BE2C (cell line): ENCODE measurements at regions not wholly inside any gene's neighbourhood (a gene's known extent, or its start where the extent isn't known, plus 50 kb on each side); places are given as distances from the start of the nearest gene placed in this dataset.

Experiments
- DNase-seq: peaks from one replicate; pipeline ENCODE4 v3.0.0-alpha.2; 2020
- H3K27me3 ChIP-seq: fragments of 250-450 bp; sonication (Bioruptor Pico); 2 replicates; pipeline ENCODE4 v1.5.1; 2020; ENCODE audit warnings: mild to moderate bottlenecking
- H3K36me3 ChIP-seq: fragments of 250-450 bp; sonication (Bioruptor Pico); 2 replicates; pipeline ENCODE4 v1.5.1; 2020; ENCODE audit warnings: mild to moderate bottlenecking
- H3K4me1 ChIP-seq: fragments of 250-450 bp; sonication (Bioruptor Pico); 2 replicates; pipeline ENCODE4 v1.5.1; 2020
- H3K4me3 ChIP-seq: 2 replicates; pipeline ENCODE4 v1.5.1; 2011; ENCODE audit warnings: low read depth, low read length
- H3K9me3 ChIP-seq: fragments of 250-450 bp; sonication (Bioruptor Pico); 2 replicates; pipeline ENCODE4 v1.5.1; 2020
- TF ChIP-seq, protein P1 (sequence below): IDR thresholded peaks from 2 replicates; pipeline ENCODE4 v1.5.1; 2012; ENCODE audit warnings: mild to moderate bottlenecking, low read depth, low read length

DNA sequence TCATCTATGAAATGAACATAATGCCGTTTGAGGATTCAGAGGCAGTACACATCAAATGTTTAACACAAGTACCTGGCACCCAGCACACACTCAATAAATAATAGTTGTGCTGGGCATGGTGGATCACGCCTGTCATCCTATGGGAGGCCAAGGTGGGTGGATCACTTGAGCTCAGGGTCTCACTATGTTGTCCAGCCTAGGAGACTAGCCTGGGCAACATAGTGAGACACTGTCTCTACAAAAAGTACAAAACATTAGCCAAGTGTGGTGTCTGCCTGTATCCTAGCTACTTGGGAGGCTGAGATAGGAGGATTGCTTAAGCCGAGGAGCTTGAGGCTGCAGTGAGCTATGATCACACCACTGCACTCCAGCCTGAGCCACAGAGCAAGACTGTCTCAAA is 98.1 kb upstream of the SALL4 start:
- Histone ChIP-seq H3K4me3 (no peak overlapping the region), H3K36me3 (no peaks in the 10 kb centered on the region), H3K27me3 (no peaks in the 10 kb centered on the region), H3K9me3 (no peaks in the 10 kb centered on the region), H3K4me1 (no peaks in the 10 kb centered on the region)
- TF ChIP-seq, protein P1, sequence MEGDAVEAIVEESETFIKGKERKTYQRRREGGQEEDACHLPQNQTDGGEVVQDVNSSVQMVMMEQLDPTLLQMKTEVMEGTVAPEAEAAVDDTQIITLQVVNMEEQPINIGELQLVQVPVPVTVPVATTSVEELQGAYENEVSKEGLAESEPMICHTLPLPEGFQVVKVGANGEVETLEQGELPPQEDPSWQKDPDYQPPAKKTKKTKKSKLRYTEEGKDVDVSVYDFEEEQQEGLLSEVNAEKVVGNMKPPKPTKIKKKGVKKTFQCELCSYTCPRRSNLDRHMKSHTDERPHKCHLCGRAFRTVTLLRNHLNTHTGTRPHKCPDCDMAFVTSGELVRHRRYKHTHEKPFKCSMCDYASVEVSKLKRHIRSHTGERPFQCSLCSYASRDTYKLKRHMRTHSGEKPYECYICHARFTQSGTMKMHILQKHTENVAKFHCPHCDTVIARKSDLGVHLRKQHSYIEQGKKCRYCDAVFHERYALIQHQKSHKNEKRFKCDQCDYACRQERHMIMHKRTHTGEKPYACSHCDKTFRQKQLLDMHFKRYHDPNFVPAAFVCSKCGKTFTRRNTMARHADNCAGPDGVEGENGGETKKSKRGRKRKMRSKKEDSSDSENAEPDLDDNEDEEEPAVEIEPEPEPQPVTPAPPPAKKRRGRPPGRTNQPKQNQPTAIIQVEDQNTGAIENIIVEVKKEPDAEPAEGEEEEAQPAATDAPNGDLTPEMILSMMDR = no peak
- DNase-seq = no peak

- H3K36me3 ChIP-seq = no peaks in the 10 kb centered on the region
- no peaks in the 10 kb centered on the region for H3K27me3 ChIP-seq
- TF ChIP-seq, protein P1 = no peak
- no peak for DNase-seq
- H3K4me1 ChIP-seq = no peaks in the 10 kb centered on the region
- H3K4me3 ChIP-seq = no peak overlapping the region
- no peaks in the 10 kb centered on the region for H3K9me3 ChIP-seq
Observed at GRCh38 chr20:51899674-51900073, 97.4 kb upstream of the SALL4 start.

GRCh38 chr20:51898788-51899187 is 96.5 kb upstream of the SALL4 start:
- no peaks in the 10 kb centered on the region for H3K36me3 ChIP-seq
- DNase-seq = no peak
- no peaks in the 10 kb centered on the region for H3K27me3 ChIP-seq
- H3K9me3 ChIP-seq = no peaks in the 10 kb centered on the region
- TF ChIP-seq, protein P1 = no peak
- H3K4me3 ChIP-seq = no peak overlapping the region
- H3K4me1 ChIP-seq = no peaks in the 10 kb centered on the region

DNA sequence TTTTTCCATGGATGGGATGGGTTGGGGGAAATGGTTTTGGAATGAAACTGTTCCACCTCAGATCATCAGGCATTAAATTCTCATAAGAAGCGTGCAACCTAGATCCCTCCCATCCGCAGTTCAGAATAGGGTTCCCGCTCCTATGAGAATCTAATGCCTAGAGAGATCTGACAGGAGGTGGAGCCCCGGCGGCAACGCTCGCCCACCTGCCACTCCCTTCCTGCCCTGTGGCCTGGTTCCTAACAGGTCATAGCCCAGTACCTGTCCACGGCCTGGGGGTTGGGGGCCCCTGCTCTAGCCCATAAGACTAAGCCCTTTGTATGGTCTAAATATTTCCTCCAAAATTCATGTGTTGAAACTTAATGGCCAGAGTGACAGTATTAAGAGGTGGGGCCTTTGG is 92.3 kb upstream of the SALL4 start:
- no peak for DNase-seq
- H3K36me3 ChIP-seq = no peaks in the 10 kb centered on the region
- no peak overlapping the region for H3K4me3 ChIP-seq
- H3K4me1 ChIP-seq = no peaks in the 10 kb centered on the region
- TF ChIP-seq, protein P1 = no peak
- no peaks in the 10 kb centered on the region for H3K9me3 ChIP-seq
- H3K27me3 ChIP-seq = no peaks in the 10 kb centered on the region

DNA sequence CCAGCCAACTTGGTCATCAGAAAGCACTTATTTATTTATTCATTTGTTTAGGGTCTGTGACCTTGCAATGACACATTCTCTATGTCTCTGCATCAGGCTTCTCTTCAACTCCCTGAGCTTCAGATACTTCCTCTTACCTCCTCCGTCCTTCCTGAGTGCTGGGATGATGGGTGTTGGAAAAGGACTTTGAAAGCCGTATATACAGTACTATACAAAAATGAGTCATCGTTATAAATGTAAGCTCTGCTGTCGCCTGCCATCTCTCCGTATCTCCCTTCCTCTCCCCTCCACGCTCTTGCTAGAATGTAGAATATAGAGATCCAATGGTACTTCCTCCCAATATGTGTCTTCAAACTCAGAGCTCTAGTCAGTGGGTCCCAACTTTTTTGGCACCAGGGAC is 91.9 kb upstream of the SALL4 start:
- no peak overlapping the region for H3K4me3 ChIP-seq
- H3K4me1 ChIP-seq = no peaks in the 10 kb centered on the region
- DNase-seq = no peak
- no peaks in the 10 kb centered on the region for H3K27me3 ChIP-seq
- no peaks in the 10 kb centered on the region for H3K9me3 ChIP-seq
- TF ChIP-seq, protein P1 = no peak
- no peaks in the 10 kb centered on the region for H3K36me3 ChIP-seq

- no peak overlapping the region for H3K4me3 ChIP-seq
- no peaks in the 10 kb centered on the region for H3K4me1 ChIP-seq
- H3K9me3 ChIP-seq = no peaks in the 10 kb centered on the region
- TF ChIP-seq, protein P1 = no peak
- DNase-seq = no peak
- H3K27me3 ChIP-seq = no peaks in the 10 kb centered on the region
- H3K36me3 ChIP-seq = no peaks in the 10 kb centered on the region
Observed at GRCh38 chr20:51893723-51894122, 91.4 kb upstream of the SALL4 start.
